IMR-90 (cell line): ENCODE measurements at regions not wholly inside any gene's neighbourhood (a gene's known extent, or its start where the extent isn't known, plus 50 kb on each side); places are given as distances from the start of the nearest gene placed in this dataset.

ENCODE experiments used
- ATAC-seq: fragments of 200-7000 bp; cut with Tn5 transposase; 2 replicates; pipeline ENCODE4 v1.9.1; 2020; ENCODE audit warnings: low read depth, mild to moderate bottlenecking, moderate library complexity
- BruUV-seq: library from RNA; stranded (reverse); fragments of 400-500 nt; replicated peaks from 2 replicates; lab custom pipeline; 2021; lab: Mats Ljungman, UMichigan
- CTCF ChIA-PET: fragments of 300-600 bp; formaldehyde crosslinking; extraction: SDS; loops from one replicate; lab custom pipeline; 2021; ENCODE audit warnings: antibody characterized with exemption; lab: Yijun Ruan, JAX
- POLR2A ChIA-PET: fragments of 300-600 bp; sonication (Branson Sonifier 250); formaldehyde crosslinking; loops from one replicate; lab custom pipeline; 2022; ENCODE audit warnings: antibody characterized with exemption; ENCODE audit not compliant: unreplicated experiment; lab: Charles Lee
- DNase-seq: peaks from one replicate; pipeline ENCODE4 v3.0.0; 2013
- H2AFZ ChIP-seq: replicated peaks from 2 replicates; pipeline ENCODE3; 2013; ENCODE audit warnings: low read length, mild to moderate bottlenecking; ENCODE audit not compliant: poor library complexity
- H2AK5ac ChIP-seq: 2 replicates; pipeline ENCODE4 v1.6.1; 2013; ENCODE audit warnings: low read depth, low read length, inconsistent platforms
- H2AK9ac ChIP-seq: replicated peaks from 2 replicates; pipeline ENCODE3; 2013; ENCODE audit warnings: mild to moderate bottlenecking, low read depth, low read length, moderate library complexity; ENCODE audit not compliant: poor library complexity
- H2BK120ac ChIP-seq: 2 replicates; pipeline ENCODE4 v1.6.1; 2013; ENCODE audit warnings: low read depth, low read length, inconsistent platforms
- H2BK15ac ChIP-seq: 3 replicates; pipeline ENCODE4 v1.6.1; 2013; ENCODE audit warnings: low read depth, low read length, inconsistent platforms
- H2BK20ac ChIP-seq: 2 replicates; pipeline ENCODE4 v1.6.1; 2013; ENCODE audit warnings: low read depth, mild to moderate bottlenecking, inconsistent platforms, low read length, moderate library complexity
- H2BK5ac ChIP-seq: 2 replicates; pipeline ENCODE4 v1.6.1; 2013; ENCODE audit warnings: mild to moderate bottlenecking, low read depth, low read length, inconsistent platforms; ENCODE audit not compliant: poor library complexity, severe bottlenecking
- H3K14ac ChIP-seq: replicated peaks from 2 replicates; pipeline ENCODE4 v1.6.1; 2013; ENCODE audit warnings: low read depth, low read length, inconsistent platforms
- H3K18ac ChIP-seq: 2 replicates; pipeline ENCODE4 v1.6.1; 2013; ENCODE audit warnings: low read depth, low read length, control low read depth
- H3K23ac ChIP-seq: 2 replicates; pipeline ENCODE4 v1.6.1; 2013; ENCODE audit warnings: low read depth, low read length, inconsistent platforms
- H3K27ac ChIP-seq: 2 replicates; pipeline ENCODE4 v1.5.1; 2013; ENCODE audit warnings: mild to moderate bottlenecking, control low read depth, low read length; ENCODE audit not compliant: insufficient read depth
- H3K27me3 ChIP-seq: 2 replicates; pipeline ENCODE4 v1.6.1; 2013; ENCODE audit warnings: low read length; ENCODE audit not compliant: control insufficient read depth, insufficient read depth
- H3K36me3 ChIP-seq: 2 replicates; pipeline ENCODE4 v1.6.1; 2013; ENCODE audit warnings: low read length, mixed read lengths; ENCODE audit not compliant: control insufficient read depth, insufficient read depth
- H3K4ac ChIP-seq: 2 replicates; pipeline ENCODE4 v1.6.1; 2013; ENCODE audit warnings: low read depth, low read length, inconsistent platforms
- H3K4me1 ChIP-seq: 2 replicates; pipeline ENCODE4 v1.6.1; 2013; ENCODE audit warnings: low read length, mixed read lengths; ENCODE audit not compliant: control insufficient read depth, insufficient read depth
- H3K4me2 ChIP-seq: 2 replicates; pipeline ENCODE4 v1.6.1; 2013; ENCODE audit warnings: low read depth, mild to moderate bottlenecking, control low read depth, low read length, moderate library complexity
- H3K4me3 ChIP-seq: 2 replicates; pipeline ENCODE4 v1.5.1; 2013; ENCODE audit warnings: low read depth, mild to moderate bottlenecking, control low read depth, low read length, moderate library complexity; ENCODE audit not compliant: insufficient read depth
- H3K56ac ChIP-seq: 2 replicates; pipeline ENCODE4 v1.6.1; 2013; ENCODE audit warnings: low read length, inconsistent platforms; ENCODE audit not compliant: insufficient read depth; ENCODE audit errors: extremely low read depth
- H3K79me1 ChIP-seq, 2 experiments: 2 replicates each; pipeline ENCODE4 v1.6.1; 2013; ENCODE audit warnings: low read length in 2 of 2, inconsistent platforms in 1 of 2, low read depth in 1 of 2
- H3K9ac ChIP-seq: 2 replicates; pipeline ENCODE4 v1.6.1; 2013; ENCODE audit warnings: low read depth, low read length, control low read depth
- H3K9me1 ChIP-seq: 2 replicates; pipeline ENCODE4 v1.6.1; 2013; ENCODE audit warnings: low read length, inconsistent platforms; ENCODE audit not compliant: insufficient read depth
- H3K9me3 ChIP-seq: 2 replicates; pipeline ENCODE4 v1.6.1; 2013; ENCODE audit warnings: low read length; ENCODE audit not compliant: control insufficient read depth, insufficient read depth
- H4K20me1 ChIP-seq: 2 replicates; pipeline ENCODE4 v1.6.1; 2013; ENCODE audit warnings: low read length, inconsistent platforms; ENCODE audit not compliant: insufficient read depth
- H4K5ac ChIP-seq: 2 replicates; pipeline ENCODE4 v1.6.1; 2013; ENCODE audit warnings: mild to moderate bottlenecking, low read depth, low read length, control low read depth
- H4K8ac ChIP-seq, 2 experiments: 2 replicates each; pipeline ENCODE4 v1.6.1; 2013; ENCODE audit warnings: low read depth in 2 of 2, low read length in 2 of 2, control low read depth in 1 of 2, inconsistent platforms in 1 of 2
- H4K91ac ChIP-seq: 2 replicates; pipeline ENCODE4 v1.6.1; 2013; ENCODE audit warnings: low read depth, low read length, inconsistent platforms; ENCODE audit not compliant: insufficient read depth
- CHD1 ChIP-seq: IDR thresholded peaks from 2 replicates; pipeline ENCODE4 v1.6.1; 2012; ENCODE audit warnings: low read depth, low read length, improper control_type of control experiment
- ELK1 ChIP-seq: fragments of 150-350 bp; IDR thresholded peaks from 2 replicates; pipeline ENCODE4 v1.6.1; 2016; ENCODE audit warnings: low read depth, mild to moderate bottlenecking, low read length, moderate library complexity, borderline replicate concordance
- FOS ChIP-seq: fragments of 150-350 bp; IDR thresholded peaks from 2 replicates; pipeline ENCODE4 v1.6.1; 2016; ENCODE audit warnings: low read depth, low read length
- MAZ ChIP-seq: IDR thresholded peaks from 2 replicates; pipeline ENCODE4 v1.6.1; 2012; ENCODE audit warnings: low read depth, mild to moderate bottlenecking, low read length, improper control_type of control experiment, moderate library complexity, borderline replicate concordance
- MXI1 ChIP-seq: IDR thresholded peaks from 2 replicates; pipeline ENCODE4 v1.6.1; 2012; ENCODE audit warnings: low read depth, mild to moderate bottlenecking, low read length, moderate library complexity, borderline replicate concordance
- POLR2A ChIP-seq: IDR thresholded peaks from 2 replicates; pipeline ENCODE4 v1.6.1; 2012; ENCODE audit warnings: mild to moderate bottlenecking, low read depth, low read length
- WGBS, 2 experiments: methylation state at CpG; one replicate each; pipeline versions ENCODE4 v1.1.5 to v1.1.7; 2013; ENCODE audit warnings: missing lambda C conversion rate in 2 of 2; ENCODE audit not compliant: insufficient read length in 1 of 2; ENCODE audit errors: extremely low coverage in 2 of 2; 5-methylcytosine and 5-hydroxymethylcytosine counted together
- dilution Hi-C: fragments of 300-500 bp; cut with HindIII; formaldehyde crosslinking; loops from one replicate; pipeline ENCODE4 v1.14.3; 2018; ENCODE audit warnings: low sequenced_read_pairs; ENCODE audit not compliant: unreplicated experiment
- in situ Hi-C: fragments of 300-500 bp; cut with MboI; formaldehyde crosslinking; loops from 3 replicates; pipeline ENCODE4 v1.14.3; 2019; ENCODE audit warnings: low sequenced_read_pairs, inconsistent platforms, mixed read lengths
- intact Hi-C: fragments of 100-400 bp; cut with micrococcal nuclease; formaldehyde crosslinking; loops from 2 replicates; pipeline ENCODE4 v1.10.0; 2022

- CTCF ChIA-PET = no interaction called here
- H3K4me2 ChIP-seq = no peak overlapping the region
Measured at GRCh38 chr10:83222832-83223742, 916.2 kb upstream of the GHITM start.

More at GRCh38 chr10:83222832-83223742, 916.2 kb upstream of the GHITM start:
- no peak overlapping the region for H2BK20ac ChIP-seq
- no peak overlapping the region for H3K56ac ChIP-seq
- no peak overlapping the region for H4K5ac ChIP-seq
- H2AK9ac ChIP-seq = no peak overlapping the region
- H3K4me1 ChIP-seq = no peaks in the 10 kb centered on the region
- no peaks in the 10 kb centered on the region for H3K79me1 ChIP-seq
- POLR2A ChIA-PET = no interaction called here
- intact Hi-C loops (no loop called here), dilution Hi-C loops (no loop called here), in situ Hi-C loops (no loop called here)
- H3K14ac ChIP-seq = no peak overlapping the region
- H3K18ac ChIP-seq = no peak overlapping the region
- no peak overlapping the region for H3K4ac ChIP-seq
- H2BK5ac ChIP-seq = no peak overlapping the region
- no peak overlapping the region for H2BK120ac ChIP-seq
- H2AFZ ChIP-seq = no peak overlapping the region
- H2BK15ac ChIP-seq = no peak overlapping the region
- H3K4me3 ChIP-seq = no peak overlapping the region
- H3K36me3 ChIP-seq = no peaks in the 10 kb centered on the region
- no peaks in the 10 kb centered on the region for H4K20me1 ChIP-seq
- no peak overlapping the region for H4K91ac ChIP-seq
- H3K9me1 ChIP-seq = no peaks in the 10 kb centered on the region
- no peak for DNase-seq
- H3K27ac ChIP-seq = no peak overlapping the region
- peaks cover 16% of the 10 kb centered on the region for H3K9me3 ChIP-seq
- H3K9ac ChIP-seq = no peak overlapping the region
- H4K8ac ChIP-seq = no peak overlapping the region
- H3K23ac ChIP-seq = no peak overlapping the region
- no peak overlapping the region for H2AK5ac ChIP-seq
- WGBS, 2 experiments = 73% methylated on average over 6 of the region's 25 CpGs; no CpG with 5 or more reads in 1 of the 2 experiments
- ATAC-seq = no peak
- no peaks in the 10 kb centered on the region for H3K27me3 ChIP-seq
- BruUV-seq = no TSS peak
- TF ChIP-seq MAZ = no peak
- no peak for TF ChIP-seq FOS
- TF ChIP-seq ELK1 = no peak
- TF ChIP-seq MXI1 = no peak
- no peak for TF ChIP-seq CHD1
- TF ChIP-seq POLR2A = no peak
